H1 (cell line): ENCODE measurements at regions not wholly inside any gene's neighbourhood (a gene's known extent, or its start where the extent isn't known, plus 50 kb on each side); places are given as distances from the start of the nearest gene placed in this dataset.

ENCODE experiments used
- CTCF ChIA-PET: fragments of 300-600 bp; sonication (Branson Sonifier 250); formaldehyde crosslinking; loops from one replicate; lab custom pipeline; 2021; ENCODE audit not compliant: partially characterized antibody; lab: Charles Lee
- POLR2A ChIA-PET: fragments of 300-600 bp; sonication (Branson Sonifier 250); formaldehyde crosslinking; loops from one replicate; lab custom pipeline; 2021; ENCODE audit warnings: inconsistent platforms; ENCODE audit not compliant: partially characterized antibody; lab: Charles Lee
- DNase-seq, 2 experiments: peaks; one replicate each; pipeline versions ENCODE4 v3.0.0 to v3.0.0-alpha.2; 2010 to 2022; ENCODE audit warnings: low spot score in 2 of 2, low read depth in 1 of 2, mixed read lengths in 1 of 2
- FAIRE-seq: peaks from 2 replicates; lab custom pipeline; 2011; peaks lifted over from hg19 to GRCh38; lab: Jason Lieb, UNC
- H2AFZ ChIP-seq: 2 replicates; pipeline ENCODE4 v1.8.1; 2012; ENCODE audit warnings: low read length, inconsistent platforms
- H2AK5ac ChIP-seq: 2 replicates; pipeline ENCODE4 v1.6.1; 2013; ENCODE audit warnings: low read depth, low read length
- H2BK120ac ChIP-seq: replicated peaks from 2 replicates; pipeline ENCODE3; 2013; ENCODE audit warnings: low read depth, low read length, inconsistent platforms
- H2BK12ac ChIP-seq: 2 replicates; pipeline ENCODE4 v1.6.1; 2013; ENCODE audit warnings: low read depth, low read length
- H2BK15ac ChIP-seq: 2 replicates; pipeline ENCODE4 v1.6.1; 2013; ENCODE audit warnings: low read length
- H2BK20ac ChIP-seq: 2 replicates; pipeline ENCODE4 v1.6.1; 2013; ENCODE audit warnings: low read length
- H2BK5ac ChIP-seq: 2 replicates; pipeline ENCODE4 v1.6.1; 2013; ENCODE audit warnings: low read depth, low read length
- H3K14ac ChIP-seq: 2 replicates; pipeline ENCODE4 v1.6.1; 2013; ENCODE audit warnings: inconsistent platforms; ENCODE audit not compliant: insufficient read length
- H3K18ac ChIP-seq: 2 replicates; pipeline ENCODE4 v1.6.1; 2013; ENCODE audit warnings: low read length; ENCODE audit errors: extremely low read depth
- H3K23ac ChIP-seq: 2 replicates; pipeline ENCODE4 v1.6.1; 2013; ENCODE audit warnings: inconsistent platforms; ENCODE audit not compliant: insufficient read length
- H3K23me2 ChIP-seq: 2 replicates; pipeline ENCODE4 v1.6.1; 2013; ENCODE audit warnings: low read depth, low read length
- H3K27ac ChIP-seq: 2 replicates; pipeline ENCODE4 v1.6.1; 2011; ENCODE audit warnings: low read depth, low read length, inconsistent platforms
- H3K27me3 ChIP-seq, 4 experiments: replicated peaks in 1 of 4; 1 replicate in 1 of 4; 2 replicates in 3 of 4; pipeline versions ENCODE4 v1.6.1 to v1.8.1; 2011 to 2013; ENCODE audit warnings: low read length in 3 of 4, mild to moderate bottlenecking in 3 of 4, inconsistent platforms in 2 of 4, mixed read lengths in 2 of 4, moderate library complexity in 1 of 4; ENCODE audit not compliant: control insufficient read depth in 3 of 4, insufficient read depth in 3 of 4; ENCODE audit errors: extremely low read depth in 1 of 4
- H3K36me3 ChIP-seq, 4 experiments: 2 replicates each; pipeline versions ENCODE4 v1.6.1 to v1.8.1; 2011 to 2013; ENCODE audit warnings: mild to moderate bottlenecking in 4 of 4, low read length in 3 of 4, moderate library complexity in 2 of 4, control low read depth in 1 of 4, inconsistent platforms in 1 of 4; ENCODE audit not compliant: insufficient read depth in 4 of 4, control insufficient read depth in 2 of 4
- H3K4ac ChIP-seq: replicated peaks from 2 replicates; pipeline ENCODE3; 2013; ENCODE audit warnings: low read length, low read depth, mixed read lengths, inconsistent platforms; ENCODE audit not compliant: insufficient read length
- H3K4me1 ChIP-seq, 4 experiments: replicated peaks in 1 of 4; 1 replicate in 1 of 4; 2 replicates in 3 of 4; pipeline versions ENCODE4 v1.6.1 to v1.8.1; 2011 to 2013; ENCODE audit warnings: low read length in 3 of 4, inconsistent platforms in 2 of 4, mixed read lengths in 1 of 4; ENCODE audit not compliant: insufficient read depth in 4 of 4, control insufficient read depth in 3 of 4
- H3K4me2 ChIP-seq, 2 experiments: 2 replicates each; pipeline versions ENCODE4 v1.6.1 to v1.8.1; 2011 to 2013; ENCODE audit warnings: low read depth in 2 of 2, low read length in 2 of 2, control low read depth in 1 of 2, inconsistent platforms in 1 of 2, mild to moderate bottlenecking in 1 of 2; ENCODE audit not compliant: insufficient read depth in 1 of 2
- H3K4me3 ChIP-seq, 4 experiments: fragments of 200-600, 300-600 bp in 1 of 4; sonication (generic), shearing (Covaris generic), sonication (Bioruptor Twin) in 1 of 4; 2 replicates each; pipeline versions ENCODE4 v1.5.1 to v1.8.1; 2011 to 2016; ENCODE audit warnings: low read length in 4 of 4, low read depth in 3 of 4, control low read depth in 2 of 4, inconsistent platforms in 2 of 4, mild to moderate bottlenecking in 2 of 4, mixed read lengths in 1 of 4, moderate library complexity in 1 of 4; ENCODE audit not compliant: insufficient read depth in 2 of 4; ENCODE audit errors: extremely low read depth in 1 of 4
- H3K56ac ChIP-seq: replicated peaks from 2 replicates; pipeline ENCODE3; 2013; ENCODE audit warnings: low read depth, mild to moderate bottlenecking, mixed read lengths, low read length, inconsistent platforms; ENCODE audit not compliant: insufficient read length
- H3K79me1 ChIP-seq: 2 replicates; pipeline ENCODE4 v1.6.1; 2013; ENCODE audit warnings: low read depth, low read length, control low read depth
- H3K79me2 ChIP-seq, 2 experiments: 2 replicates each; pipeline versions ENCODE4 v1.6.1 to v1.8.1; 2012 to 2013; ENCODE audit warnings: low read length in 2 of 2, mild to moderate bottlenecking in 2 of 2, inconsistent platforms in 1 of 2; ENCODE audit not compliant: insufficient read depth in 2 of 2, control insufficient read depth in 1 of 2
- H3K9ac ChIP-seq, 4 experiments: replicated peaks in 1 of 4; 1 replicate in 1 of 4; 2 replicates in 3 of 4; pipeline versions ENCODE4 v1.6.1 to v1.8.1; 2011 to 2013; ENCODE audit warnings: low read depth in 3 of 4, low read length in 3 of 4, control low read depth in 2 of 4, mild to moderate bottlenecking in 2 of 4, moderate library complexity in 2 of 4, inconsistent platforms in 1 of 4; ENCODE audit errors: extremely low read depth in 1 of 4
- H3K9me3 ChIP-seq, 2 experiments: 2 replicates each; pipeline versions ENCODE4 v1.6.1 to v1.8.1; 2012 to 2013; ENCODE audit warnings: mild to moderate bottlenecking in 2 of 2, moderate library complexity in 2 of 2, control low read depth in 1 of 2, inconsistent platforms in 1 of 2, low read depth in 1 of 2, low read length in 1 of 2, mixed read lengths in 1 of 2; ENCODE audit not compliant: insufficient read depth in 2 of 2
- H4K20me1 ChIP-seq, 2 experiments: replicated peaks in 1 of 2; 2 replicates each; pipeline versions ENCODE3 to v1.8.1; 2011 to 2013; ENCODE audit warnings: inconsistent platforms in 2 of 2, low read length in 2 of 2, mild to moderate bottlenecking in 1 of 2; ENCODE audit not compliant: insufficient read depth in 2 of 2, control insufficient read depth in 1 of 2
- H4K5ac ChIP-seq: 2 replicates; pipeline ENCODE4 v1.6.1; 2013; ENCODE audit warnings: low read length, low read depth, mixed read lengths, inconsistent platforms; ENCODE audit not compliant: insufficient read length
- H4K8ac ChIP-seq: 2 replicates; pipeline ENCODE4 v1.8.0; 2013; ENCODE audit warnings: mild to moderate bottlenecking, moderate library complexity, low read length, inconsistent platforms; ENCODE audit not compliant: insufficient read depth; ENCODE audit errors: extremely low read depth
- H4K91ac ChIP-seq: replicated peaks from 2 replicates; pipeline ENCODE3; 2013; ENCODE audit warnings: low read length, mixed read lengths, inconsistent platforms; ENCODE audit not compliant: insufficient read length
- BCL11A ChIP-seq, 2 experiments: IDR thresholded peaks; one replicate each; pipeline ENCODE4 v1.6.1; 2011; ENCODE audit warnings: low read depth in 2 of 2, low read length in 2 of 2, mild to moderate bottlenecking in 2 of 2
- GABPA ChIP-seq: IDR thresholded peaks from 2 replicates; pipeline ENCODE4 v1.6.1; 2011; ENCODE audit warnings: mild to moderate bottlenecking, low read length, moderate library complexity, borderline replicate concordance; ENCODE audit not compliant: insufficient read depth
- JUND ChIP-seq: IDR thresholded peaks from 2 replicates; pipeline ENCODE4 v1.6.1; 2011; ENCODE audit warnings: mild to moderate bottlenecking, improper control_type of control experiment, low read length
- KDM5A ChIP-seq: fragments of 200-600 bp; IDR thresholded peaks from 2 replicates; pipeline ENCODE4 v1.7.1; 2012; ENCODE audit warnings: mild to moderate bottlenecking, low read length, inconsistent platforms, mixed read lengths
- MAX ChIP-seq: IDR thresholded peaks from 2 replicates; pipeline ENCODE4 v1.6.1; 2012; ENCODE audit warnings: inconsistent platforms
- NRF1 ChIP-seq: IDR thresholded peaks from 2 replicates; pipeline ENCODE4 v1.6.1; 2011; ENCODE audit warnings: mild to moderate bottlenecking, low read depth, low read length, improper control_type of control experiment
- TBP ChIP-seq: IDR thresholded peaks from 2 replicates; pipeline ENCODE4 v1.6.1; 2011; ENCODE audit warnings: low read depth, low read length, improper control_type of control experiment
- WGBS, 2 experiments: shearing (Covaris generic) in 1 of 2; methylation state at CpG; one replicate each; pipeline versions ENCODE4 v1.1.6 to v1.1.7; 2013 to 2015; ENCODE audit warnings: low lambda C conversion rate in 2 of 2, mixed read lengths in 2 of 2, inconsistent platforms in 1 of 2, low coverage in 1 of 2, missing lambda C conversion rate in 1 of 2; ENCODE audit not compliant: insufficient replicate concordance in 2 of 2, insufficient coverage in 1 of 2, insufficient read length in 1 of 2; ENCODE audit errors: extremely low coverage in 1 of 2, missing lambda C conversion rate in 1 of 2; 5-methylcytosine and 5-hydroxymethylcytosine counted together

DNA sequence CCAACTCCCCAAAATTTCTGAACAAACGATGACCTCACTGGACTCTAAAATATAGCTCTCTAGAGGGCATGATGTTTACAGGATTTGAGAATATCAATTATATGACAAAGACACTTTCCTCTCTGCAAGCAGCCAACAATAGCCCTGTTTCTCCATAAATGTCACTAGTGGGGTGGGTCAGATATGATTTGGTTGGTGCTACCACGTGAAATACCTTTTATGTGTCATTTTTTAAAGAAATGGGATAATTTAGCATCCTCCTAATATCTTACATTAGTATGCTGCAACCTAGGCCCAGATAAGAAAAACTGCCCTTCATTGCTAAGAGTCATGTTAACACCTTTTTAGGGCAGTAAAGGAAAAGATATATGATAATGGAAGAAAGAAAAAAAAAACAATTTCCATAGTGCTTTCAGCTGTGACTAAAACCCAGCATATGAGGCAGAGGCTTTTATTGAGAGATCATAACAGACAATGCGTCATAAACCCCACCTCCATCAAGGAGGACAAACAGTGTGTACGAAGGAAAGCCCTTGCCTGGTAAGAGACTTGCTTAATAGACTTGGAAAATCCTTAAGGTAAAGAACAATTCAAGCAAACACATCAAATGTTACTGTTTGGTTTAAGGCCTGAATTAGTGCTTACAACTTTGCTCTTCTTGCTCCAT, 372.4 kb upstream of the PAPPA start:
- WGBS, 2 experiments, result 87% methylated on average over 4 of the region's 4 CpGs; no CpG with 5 or more reads in 1 of the 2 experiments
- Histone ChIP-seq H3K4me1 (no peaks in the 10 kb centered on the region), H2BK15ac (no peak overlapping the region), H3K9ac (no peak overlapping the region), H3K56ac (no peak overlapping the region), H3K18ac (no peak overlapping the region), H4K5ac (no peak overlapping the region), H4K8ac (no peak overlapping the region), H3K4me3 (no peak overlapping the region), H3K4ac (no peak overlapping the region), H3K79me2 (no peaks in the 10 kb centered on the region), H3K36me3 (no peaks in the 10 kb centered on the region), H2AFZ (no peak overlapping the region), H3K27me3 (no peaks in the 10 kb centered on the region), H3K14ac (no peak overlapping the region), H2AK5ac (no peak overlapping the region), H4K20me1 (no peaks in the 10 kb centered on the region), H2BK5ac (no peak overlapping the region), H3K23me2 (no peaks in the 10 kb centered on the region), H2BK120ac (no peak overlapping the region), H3K79me1 (no peaks in the 10 kb centered on the region), H2BK12ac (no peak overlapping the region), H4K91ac (no peak overlapping the region), H3K23ac (no peak overlapping the region), H3K4me2 (no peak overlapping the region), H2BK20ac (no peak overlapping the region), H3K27ac (no peak overlapping the region), H3K9me3 (no peaks in the 10 kb centered on the region)
- DNase-seq (no peak), FAIRE-seq (no peak)
- CTCF ChIA-PET, result no interaction called here
- no peak for TF ChIP-seq BCL11A (IDR thresholded peaks at IDR 0.05; ENCODE audit: low read depth in 2 of 2, low read length in 2 of 2)
- no peak for TF ChIP-seq JUND
- TF ChIP-seq NRF1, result no peak
- no peak for TF ChIP-seq MAX
- TF ChIP-seq GABPA, result no peak
- no peak for TF ChIP-seq KDM5A
- no peak for TF ChIP-seq TBP
- POLR2A ChIA-PET, result no interaction called here
